ENCODE measurements at regions not wholly inside any gene's neighbourhood (a gene's known extent, or its start where the extent isn't known, plus 50 kb on each side); places are given as distances from the start of the nearest gene placed in this dataset.

GRCh38 chr18:26618135-26618534 is 69.8 kb upstream of the KCTD1 start:
- intact Hi-C loops (cut with micrococcal nuclease): no loop called here
- TF ChIP-seq JUN (IDR thresholded peaks at IDR 0.05; ENCODE audit: borderline replicate concordance, insufficient read depth, insufficient read length, low read depth) (no peak), FOS (IDR thresholded peaks at IDR 0.05; ENCODE audit: borderline replicate concordance, insufficient read depth, low read length) (no peak), GATA2 (IDR thresholded peaks at IDR 0.05; ENCODE audit: insufficient read depth, insufficient read length, low read depth, low read length) (no peak), POLR2A (IDR thresholded peaks at IDR 0.05; ENCODE audit: low read depth, low read length) (no peak), MYC (IDR thresholded peaks at IDR 0.05; ENCODE audit: low read depth, low read length) (no peak), EZH2 (IDR thresholded peaks at IDR 0.05; ENCODE audit: borderline replicate concordance, low read depth, low read length, severe bottlenecking) (no peak), POLR2AphosphoS5 (IDR thresholded peaks at IDR 0.05; ENCODE audit: insufficient read depth, low read depth, low read length) (no peak)
- TF ChIP-seq, protein P1, sequence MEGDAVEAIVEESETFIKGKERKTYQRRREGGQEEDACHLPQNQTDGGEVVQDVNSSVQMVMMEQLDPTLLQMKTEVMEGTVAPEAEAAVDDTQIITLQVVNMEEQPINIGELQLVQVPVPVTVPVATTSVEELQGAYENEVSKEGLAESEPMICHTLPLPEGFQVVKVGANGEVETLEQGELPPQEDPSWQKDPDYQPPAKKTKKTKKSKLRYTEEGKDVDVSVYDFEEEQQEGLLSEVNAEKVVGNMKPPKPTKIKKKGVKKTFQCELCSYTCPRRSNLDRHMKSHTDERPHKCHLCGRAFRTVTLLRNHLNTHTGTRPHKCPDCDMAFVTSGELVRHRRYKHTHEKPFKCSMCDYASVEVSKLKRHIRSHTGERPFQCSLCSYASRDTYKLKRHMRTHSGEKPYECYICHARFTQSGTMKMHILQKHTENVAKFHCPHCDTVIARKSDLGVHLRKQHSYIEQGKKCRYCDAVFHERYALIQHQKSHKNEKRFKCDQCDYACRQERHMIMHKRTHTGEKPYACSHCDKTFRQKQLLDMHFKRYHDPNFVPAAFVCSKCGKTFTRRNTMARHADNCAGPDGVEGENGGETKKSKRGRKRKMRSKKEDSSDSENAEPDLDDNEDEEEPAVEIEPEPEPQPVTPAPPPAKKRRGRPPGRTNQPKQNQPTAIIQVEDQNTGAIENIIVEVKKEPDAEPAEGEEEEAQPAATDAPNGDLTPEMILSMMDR (IDR thresholded peaks at IDR 0.05; ENCODE audit: extremely low read depth in 1 of 2, insufficient read depth in 1 of 2, low read depth in 1 of 2, low read length in 2 of 2): no peak
- TF ChIP-seq, protein P2, sequence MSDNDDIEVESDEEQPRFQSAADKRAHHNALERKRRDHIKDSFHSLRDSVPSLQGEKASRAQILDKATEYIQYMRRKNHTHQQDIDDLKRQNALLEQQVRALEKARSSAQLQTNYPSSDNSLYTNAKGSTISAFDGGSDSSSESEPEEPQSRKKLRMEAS (IDR thresholded peaks at IDR 0.05; ENCODE audit: insufficient read depth, insufficient read length): no peak
- no peak overlapping the region for H3K4me3 ChIP-seq (replicated peaks in 1 of 3; ENCODE audit: insufficient read depth in 1 of 3, low read depth in 1 of 3, low read length in 3 of 3)
- H2AFZ ChIP-seq (ENCODE audit: low read depth, low read length): no peak overlapping the region
- ChIA-PET POLR2A (no interaction called here), CTCF (interaction anchor here (0.7 kb wide), 1 partner anchor 293 kb away, joined by 3 read pairs; no protein-coding TSS in a partner anchor)
- no peak for FAIRE-seq
- DNase-seq (ENCODE audit: low read depth, low spot score): no peak
- no TSS peak for BruUV-seq (replicated peaks)
- H3K4me1 ChIP-seq (ENCODE audit: control insufficient read depth, extremely low read depth, insufficient read depth, low read length): no peaks in the 10 kb centered on the region
- no peaks in the 10 kb centered on the region for H4K20me1 ChIP-seq (replicated peaks; ENCODE audit: control insufficient read depth, extremely low read depth, insufficient read depth, low read length)
- no peak overlapping the region for H3K4me2 ChIP-seq (ENCODE audit: insufficient read depth, low read length)
- H3K79me2 ChIP-seq (ENCODE audit: control insufficient read depth, insufficient read depth, low read length): no peaks in the 10 kb centered on the region
- H3K27ac ChIP-seq (ENCODE audit: insufficient read depth, low read depth, low read length): no peak overlapping the region
- dilution Hi-C loops (cut with MboI; ENCODE audit: extremely low pct_ligation_motif_present, low sequenced_read_pairs): no loop called here
- no peaks in the 10 kb centered on the region for H3K36me3 ChIP-seq (ENCODE audit: control insufficient read depth in 2 of 2, extremely low read depth in 1 of 2, insufficient read depth in 2 of 2, low read length in 2 of 2)
- no peaks in the 10 kb centered on the region for H3K27me3 ChIP-seq (ENCODE audit: control insufficient read depth in 2 of 2, insufficient read depth in 2 of 2, low read length in 2 of 2)
- H3K9me1 ChIP-seq (replicated peaks; ENCODE audit: control insufficient read depth, extremely low read depth, insufficient read depth, low read length): no peaks in the 10 kb centered on the region
- no peaks in the 10 kb centered on the region for H3K9me3 ChIP-seq (replicated peaks; ENCODE audit: control insufficient read depth, insufficient read depth, low read length)
- no peak overlapping the region for H3K9ac ChIP-seq (replicated peaks; ENCODE audit: extremely low read depth, insufficient read depth, low read length)

Data from endothelial cell of umbilical vein (primary cell).